ENCODE measurements at regions not wholly inside any gene's neighbourhood (a gene's known extent, or its start where the extent isn't known, plus 50 kb on each side); places are given as distances from the start of the nearest gene placed in this dataset.

- BruUV-seq (replicated peaks): no TSS peak
- Histone ChIP-seq H3K4me3 (replicated peaks in 1 of 3; ENCODE audit: insufficient read depth in 1 of 3, low read depth in 1 of 3, low read length in 3 of 3) (no peak overlapping the region), H2AFZ (ENCODE audit: low read depth, low read length) (no peak overlapping the region), H3K27ac (ENCODE audit: insufficient read depth, low read depth, low read length) (no peak overlapping the region), H4K20me1 (replicated peaks; ENCODE audit: control insufficient read depth, extremely low read depth, insufficient read depth, low read length) (no peaks in the 10 kb centered on the region), H3K4me2 (ENCODE audit: insufficient read depth, low read length) (no peak overlapping the region), H3K27me3 (ENCODE audit: control insufficient read depth in 2 of 2, insufficient read depth in 2 of 2, low read length in 2 of 2) (no peaks in the 10 kb centered on the region), H3K36me3 (ENCODE audit: control insufficient read depth in 2 of 2, extremely low read depth in 1 of 2, insufficient read depth in 2 of 2, low read length in 2 of 2) (no peaks in the 10 kb centered on the region), H3K9me1 (replicated peaks; ENCODE audit: control insufficient read depth, extremely low read depth, insufficient read depth, low read length) (no peaks in the 10 kb centered on the region), H3K79me2 (ENCODE audit: control insufficient read depth, insufficient read depth, low read length) (no peaks in the 10 kb centered on the region), H3K9ac (replicated peaks; ENCODE audit: extremely low read depth, insufficient read depth, low read length) (no peak overlapping the region), H3K9me3 (replicated peaks; ENCODE audit: control insufficient read depth, insufficient read depth, low read length) (no peaks in the 10 kb centered on the region), H3K4me1 (ENCODE audit: control insufficient read depth, extremely low read depth, insufficient read depth, low read length) (no peaks in the 10 kb centered on the region)
- ChIA-PET POLR2A (no interaction called here), CTCF (interaction anchor here (1.0 to 3.8 kb wide), 5 partner anchors 8 to 477 kb away, joined by 3 to 14 read pairs (median 8); no protein-coding TSS in a partner anchor)
- intact Hi-C loops (cut with micrococcal nuclease): loop anchor here (1.0 kb wide), 1 partner anchor 477 kb away; no protein-coding TSS in a partner anchor
- TF ChIP-seq, protein P1, sequence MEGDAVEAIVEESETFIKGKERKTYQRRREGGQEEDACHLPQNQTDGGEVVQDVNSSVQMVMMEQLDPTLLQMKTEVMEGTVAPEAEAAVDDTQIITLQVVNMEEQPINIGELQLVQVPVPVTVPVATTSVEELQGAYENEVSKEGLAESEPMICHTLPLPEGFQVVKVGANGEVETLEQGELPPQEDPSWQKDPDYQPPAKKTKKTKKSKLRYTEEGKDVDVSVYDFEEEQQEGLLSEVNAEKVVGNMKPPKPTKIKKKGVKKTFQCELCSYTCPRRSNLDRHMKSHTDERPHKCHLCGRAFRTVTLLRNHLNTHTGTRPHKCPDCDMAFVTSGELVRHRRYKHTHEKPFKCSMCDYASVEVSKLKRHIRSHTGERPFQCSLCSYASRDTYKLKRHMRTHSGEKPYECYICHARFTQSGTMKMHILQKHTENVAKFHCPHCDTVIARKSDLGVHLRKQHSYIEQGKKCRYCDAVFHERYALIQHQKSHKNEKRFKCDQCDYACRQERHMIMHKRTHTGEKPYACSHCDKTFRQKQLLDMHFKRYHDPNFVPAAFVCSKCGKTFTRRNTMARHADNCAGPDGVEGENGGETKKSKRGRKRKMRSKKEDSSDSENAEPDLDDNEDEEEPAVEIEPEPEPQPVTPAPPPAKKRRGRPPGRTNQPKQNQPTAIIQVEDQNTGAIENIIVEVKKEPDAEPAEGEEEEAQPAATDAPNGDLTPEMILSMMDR (IDR thresholded peaks at IDR 0.05; ENCODE audit: extremely low read depth in 1 of 2, insufficient read depth in 1 of 2, low read depth in 1 of 2, low read length in 2 of 2): no peak
- FAIRE-seq: no peak
- no peak for DNase-seq (ENCODE audit: low read depth, low spot score)
- dilution Hi-C loops (cut with MboI; ENCODE audit: extremely low pct_ligation_motif_present, low sequenced_read_pairs): no loop called here
Observed at GRCh38 chr15:61644550-61644949, 415.4 kb upstream of the RORA start.

DNA sequence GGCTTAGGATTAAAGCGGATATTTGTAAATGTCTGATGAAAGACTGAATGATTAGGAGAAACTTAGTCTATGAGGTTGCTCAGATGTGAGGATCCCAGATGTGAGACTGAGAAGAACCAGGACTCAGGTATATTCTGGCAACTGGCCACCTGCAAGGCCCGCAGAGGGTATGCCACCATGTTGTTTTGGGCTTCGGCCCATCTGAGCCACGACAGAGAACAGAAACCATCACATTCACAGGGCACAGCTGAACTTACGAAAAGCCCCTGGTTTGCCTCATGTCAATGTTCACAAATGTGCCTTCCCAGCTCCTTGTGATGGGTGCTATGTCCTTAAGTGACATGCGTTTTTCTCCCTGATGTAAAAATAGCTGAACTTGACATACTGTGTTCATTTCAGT, 412.5 kb upstream of the RORA start:
- no peak overlapping the region for H3K4me3 ChIP-seq (replicated peaks in 1 of 3; ENCODE audit: insufficient read depth in 1 of 3, low read depth in 1 of 3, low read length in 3 of 3)
- dilution Hi-C loops (cut with MboI; ENCODE audit: extremely low pct_ligation_motif_present, low sequenced_read_pairs): no loop called here
- no peaks in the 10 kb centered on the region for H3K36me3 ChIP-seq (ENCODE audit: control insufficient read depth in 2 of 2, extremely low read depth in 1 of 2, insufficient read depth in 2 of 2, low read length in 2 of 2)
- no TSS peak for BruUV-seq (replicated peaks)
- H2AFZ ChIP-seq (ENCODE audit: low read depth, low read length): no peak overlapping the region
- POLR2A ChIA-PET: no interaction called here
- no peaks in the 10 kb centered on the region for H3K9me1 ChIP-seq (replicated peaks; ENCODE audit: control insufficient read depth, extremely low read depth, insufficient read depth, low read length)
- no peak overlapping the region for H3K4me2 ChIP-seq (ENCODE audit: insufficient read depth, low read length)
- intact Hi-C loops (cut with micrococcal nuclease): no loop called here
- DNase-seq (ENCODE audit: low read depth, low spot score) (no peak), FAIRE-seq (no peak)
- no peak overlapping the region for H3K9ac ChIP-seq (replicated peaks; ENCODE audit: extremely low read depth, insufficient read depth, low read length)
- H3K4me1 ChIP-seq (ENCODE audit: control insufficient read depth, extremely low read depth, insufficient read depth, low read length): no peaks in the 10 kb centered on the region
- CTCF ChIA-PET: interaction anchor here (1.2 to 1.3 kb wide), 2 partner anchors 18 to 447 kb away, joined by 3 read pairs; no protein-coding TSS in a partner anchor
- no peaks in the 10 kb centered on the region for H4K20me1 ChIP-seq (replicated peaks; ENCODE audit: control insufficient read depth, extremely low read depth, insufficient read depth, low read length)
- H3K9me3 ChIP-seq (replicated peaks; ENCODE audit: control insufficient read depth, insufficient read depth, low read length): no peaks in the 10 kb centered on the region
- no peaks in the 10 kb centered on the region for H3K79me2 ChIP-seq (ENCODE audit: control insufficient read depth, insufficient read depth, low read length)
- no peak for TF ChIP-seq FOS (IDR thresholded peaks at IDR 0.05; ENCODE audit: borderline replicate concordance, insufficient read depth, low read length)
- no peak for TF ChIP-seq MYC (IDR thresholded peaks at IDR 0.05; ENCODE audit: low read depth, low read length)
- no peak for TF ChIP-seq POLR2AphosphoS5 (IDR thresholded peaks at IDR 0.05; ENCODE audit: insufficient read depth, low read depth, low read length)
- no peak for TF ChIP-seq EZH2 (IDR thresholded peaks at IDR 0.05; ENCODE audit: borderline replicate concordance, low read depth, low read length, severe bottlenecking)
- TF ChIP-seq JUN (IDR thresholded peaks at IDR 0.05; ENCODE audit: borderline replicate concordance, insufficient read depth, insufficient read length, low read depth): no peak
- no peak for TF ChIP-seq MAX (IDR thresholded peaks at IDR 0.05; ENCODE audit: insufficient read depth, insufficient read length)
- TF ChIP-seq GATA2 (IDR thresholded peaks at IDR 0.05; ENCODE audit: insufficient read depth, insufficient read length, low read depth, low read length): no peak
- TF ChIP-seq, protein P1 (IDR thresholded peaks at IDR 0.05; ENCODE audit: extremely low read depth in 1 of 2, insufficient read depth in 1 of 2, low read depth in 1 of 2, low read length in 2 of 2): no peak
- TF ChIP-seq POLR2A (IDR thresholded peaks at IDR 0.05; ENCODE audit: low read depth, low read length): no peak
- no peak overlapping the region for H3K27ac ChIP-seq (ENCODE audit: insufficient read depth, low read depth, low read length)
- H3K27me3 ChIP-seq (ENCODE audit: control insufficient read depth in 2 of 2, insufficient read depth in 2 of 2, low read length in 2 of 2): peaks cover 0 to 2% of the 10 kb centered on the region in 2 experiments
